Stimulated activated CD8-positive, alpha-beta memory T cell treated with anti-CD3 and anti-CD28 coated beads, Interleukin-15, amount 100 ng/mL, for 48 hours (primary cell): ENCODE measurements at regions not wholly inside any gene's neighbourhood (a gene's known extent, or its start where the extent isn't known, plus 50 kb on each side); places are given as distances from the start of the nearest gene placed in this dataset.

Experiments used
- DNase-seq, 2 donors: peaks; one replicate each; pipeline ENCODE4 v3.0.0-alpha.2; 2020; ENCODE audit warnings: low read depth in 2 of 2

DNA sequence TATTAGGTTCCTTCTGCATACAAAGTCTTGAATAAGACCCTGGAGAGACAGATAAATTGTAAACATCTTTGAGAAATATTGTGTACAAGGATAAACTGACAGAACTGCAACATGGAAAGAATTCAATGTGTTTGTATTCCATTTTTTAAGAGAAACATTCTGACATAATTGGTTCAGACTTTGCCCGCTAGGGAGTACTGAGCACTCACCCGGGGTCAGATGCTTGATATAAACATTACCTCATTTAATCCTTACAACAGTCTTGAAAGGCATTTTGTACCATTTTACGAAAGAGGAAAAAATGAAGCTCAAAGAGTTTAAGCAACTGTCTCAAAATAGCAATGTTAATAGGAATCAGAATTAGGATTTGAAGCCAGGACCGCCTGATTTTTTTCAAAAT is 416.7 kb upstream of the CRIM1 start:
- no peak for DNase-seq

DNA sequence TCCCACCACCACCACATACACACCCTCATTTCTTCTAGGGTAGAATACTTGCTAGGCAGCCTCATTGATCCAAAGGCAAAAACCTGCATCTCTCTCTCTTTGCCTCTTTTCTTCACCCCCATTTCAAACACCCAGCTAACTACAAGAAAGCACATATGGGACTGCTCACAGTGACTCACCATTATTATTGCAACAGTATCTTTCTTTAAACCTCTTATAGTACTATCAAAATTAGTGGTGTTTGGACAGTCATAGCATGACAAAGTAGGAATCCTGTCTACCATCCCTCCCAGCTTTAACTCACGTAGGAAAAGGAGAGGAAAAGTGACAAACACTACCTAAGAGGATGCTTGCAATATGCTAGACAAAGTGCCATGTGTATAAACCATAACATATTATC is 422.5 kb upstream of the CRIM1 start:
- DNase-seq = no peak

- no peak for DNase-seq
Measured at GRCh38 chr2:35932276-35932963, 423.2 kb upstream of the CRIM1 start.

- no peak for DNase-seq
Measured at GRCh38 chr2:35931626-35932025, 424.0 kb upstream of the CRIM1 start.

DNA sequence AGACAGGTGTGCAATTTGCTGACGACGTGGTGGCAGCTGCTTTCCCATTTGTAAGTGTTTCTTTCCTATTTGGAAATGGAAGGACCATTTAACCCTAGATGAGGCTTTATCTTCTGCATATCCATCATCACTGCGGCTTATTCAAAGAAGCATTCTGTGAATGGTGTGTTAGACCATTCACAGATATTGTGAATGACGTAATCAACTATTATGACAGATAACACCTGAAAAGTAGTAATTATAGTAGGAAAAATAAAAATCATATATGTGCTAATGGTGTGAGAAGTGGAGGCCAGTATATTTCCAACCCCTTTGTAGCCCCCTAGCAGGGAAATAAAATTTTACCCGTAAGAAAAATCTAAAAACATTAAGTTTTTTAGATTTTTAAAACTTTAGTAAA is 424.5 kb upstream of the CRIM1 start:
- DNase-seq = no peak

DNA sequence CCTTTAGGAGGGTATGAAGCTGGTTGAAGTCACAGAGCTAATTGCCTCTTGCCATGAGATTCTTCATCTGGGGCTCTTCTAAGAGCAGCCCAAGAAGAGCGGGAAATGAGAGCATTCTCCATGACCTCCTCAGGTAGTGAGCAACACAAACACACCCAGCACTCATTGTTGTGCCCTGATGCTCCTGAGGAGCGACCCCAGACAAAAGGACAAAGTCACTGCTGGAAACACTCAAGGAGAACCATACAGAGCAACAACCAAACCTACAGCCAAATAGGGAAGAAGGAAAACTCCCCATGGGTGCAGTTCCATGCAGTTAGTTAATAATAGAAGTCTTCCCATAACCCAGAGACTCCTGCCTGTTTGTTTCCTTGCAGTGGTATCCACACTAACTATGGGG is 426.0 kb upstream of the CRIM1 start:
- DNase-seq = no peak

- no peak for DNase-seq
Measured at GRCh38 chr2:35920061-35920460, 435.5 kb upstream of the CRIM1 start.

DNA sequence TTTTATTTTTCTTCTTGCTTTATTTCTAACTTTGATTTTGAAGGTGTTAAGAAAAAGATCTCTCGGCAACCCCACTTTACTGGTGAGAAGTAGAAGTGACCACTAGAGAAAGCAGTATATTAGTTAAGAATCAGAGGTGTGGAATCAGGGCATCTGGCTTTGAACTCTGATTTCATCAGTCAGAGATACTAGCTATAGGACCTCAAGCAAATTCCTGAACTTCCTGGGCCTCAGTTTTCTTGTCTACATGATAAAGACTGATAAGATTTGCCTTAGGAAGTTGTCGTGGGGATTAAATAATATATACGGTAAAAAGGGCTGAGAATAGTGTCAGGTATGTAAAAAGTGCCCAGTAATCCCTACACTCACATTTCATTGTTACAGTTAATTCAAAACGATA is 440.3 kb upstream of the CRIM1 start:
- DNase-seq = no peak

GRCh38 chr2:35891936-35892335 is 463.6 kb upstream of the CRIM1 start:
- DNase-seq = no peak

DNA sequence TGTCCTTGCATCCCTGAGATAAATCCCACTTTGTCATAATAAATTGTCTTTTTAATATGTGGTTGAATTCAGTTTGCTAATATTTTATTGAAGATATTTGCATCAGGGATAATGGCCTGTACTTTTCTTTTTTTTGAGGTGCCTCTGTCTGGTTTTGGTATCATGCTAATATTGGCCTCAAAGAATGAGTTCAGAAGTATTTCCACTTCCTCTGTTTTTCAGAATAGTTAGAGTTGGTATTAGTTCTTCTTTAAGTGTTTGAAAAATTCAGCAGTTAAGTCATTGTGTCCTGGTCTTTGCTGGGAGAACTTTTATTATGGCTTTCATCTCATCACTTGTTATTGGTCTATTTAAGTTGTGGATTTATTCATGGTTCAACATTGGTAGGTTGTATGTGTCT is 464.1 kb upstream of the CRIM1 start:
- no peak for DNase-seq

GRCh38 chr2:35887146-35887545 is 468.4 kb upstream of the CRIM1 start:
- no peak for DNase-seq

- DNase-seq = no peak
Measured at GRCh38 chr2:35873921-35874320, 481.7 kb upstream of the CRIM1 start.

DNA sequence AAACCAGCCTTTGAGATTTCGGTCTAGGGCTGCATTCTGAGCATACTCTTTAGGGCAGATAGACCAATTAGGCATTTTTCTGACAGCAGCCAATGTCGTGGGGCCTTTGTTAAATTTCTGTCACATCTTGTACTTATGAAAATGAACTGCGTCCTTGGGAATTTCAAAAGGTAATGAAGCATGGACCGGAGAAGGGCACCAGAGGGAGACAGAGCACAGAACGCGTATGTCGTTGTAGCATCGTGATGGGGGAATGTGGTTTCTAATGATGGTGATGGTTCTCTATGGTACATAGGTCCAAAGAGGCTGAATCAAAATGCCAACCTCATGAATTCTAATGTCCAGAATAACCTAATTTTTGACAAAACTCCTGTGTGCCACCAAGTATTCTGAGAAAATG is 483.9 kb upstream of the CRIM1 start:
- no peak for DNase-seq

DNA sequence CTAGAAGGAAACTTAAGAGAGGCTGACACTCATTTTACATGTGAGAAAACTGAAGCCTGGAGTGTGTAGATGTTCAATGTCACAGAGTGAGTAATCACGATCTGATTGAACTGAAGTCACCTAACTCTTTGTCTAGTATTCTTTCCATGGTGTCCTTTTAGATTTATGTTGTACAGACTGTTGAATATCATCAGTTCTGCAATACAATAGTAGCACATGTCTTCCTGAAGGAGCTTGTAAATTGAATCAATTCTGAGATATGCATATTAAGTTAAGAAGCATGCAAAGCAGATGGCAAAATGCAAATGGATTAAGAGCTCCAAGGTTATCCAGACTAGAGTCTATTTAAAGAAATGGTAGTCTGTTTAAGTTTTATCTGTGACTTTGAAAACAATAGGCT is 484.9 kb upstream of the CRIM1 start:
- no peak for DNase-seq

DNA sequence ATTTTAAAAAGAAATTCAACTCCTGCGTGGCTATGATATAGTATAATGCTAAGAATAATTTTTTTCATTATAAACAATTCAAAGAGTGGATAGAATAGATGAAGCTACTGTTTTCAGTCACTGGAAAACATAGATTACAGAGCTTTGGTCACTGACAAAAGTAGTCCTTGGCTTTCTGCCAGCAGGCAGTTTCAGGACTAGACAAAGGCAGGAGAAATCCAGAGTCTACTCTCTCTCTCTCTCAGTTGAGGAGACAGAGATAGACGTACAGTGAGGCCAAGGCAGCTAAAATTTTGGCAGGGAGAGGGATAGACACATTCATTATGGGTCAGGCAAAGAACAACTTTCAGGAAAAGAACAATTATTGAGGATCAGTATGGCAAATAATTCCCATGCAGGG is 491.4 kb upstream of the CRIM1 start:
- no peak for DNase-seq

DNA sequence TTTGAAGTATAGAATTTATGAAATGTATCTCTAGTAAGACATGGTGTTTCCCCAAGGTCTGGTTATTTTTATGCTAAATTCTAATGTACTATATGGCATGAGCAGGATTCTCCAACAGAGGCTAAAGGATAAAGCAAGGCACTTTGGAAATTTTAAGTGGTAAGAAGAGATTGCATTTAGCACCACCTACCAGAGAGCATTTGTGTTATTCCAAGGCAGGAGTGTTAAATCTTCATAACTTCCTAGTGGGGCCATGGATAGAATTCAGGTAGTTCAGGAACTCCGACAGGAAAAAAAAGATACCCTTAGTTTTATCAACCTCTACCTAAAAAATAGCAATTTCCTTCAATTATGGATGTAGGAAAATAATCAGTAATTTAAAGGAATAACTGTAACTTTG is 497.4 kb upstream of the CRIM1 start:
- DNase-seq = no peak

DNA sequence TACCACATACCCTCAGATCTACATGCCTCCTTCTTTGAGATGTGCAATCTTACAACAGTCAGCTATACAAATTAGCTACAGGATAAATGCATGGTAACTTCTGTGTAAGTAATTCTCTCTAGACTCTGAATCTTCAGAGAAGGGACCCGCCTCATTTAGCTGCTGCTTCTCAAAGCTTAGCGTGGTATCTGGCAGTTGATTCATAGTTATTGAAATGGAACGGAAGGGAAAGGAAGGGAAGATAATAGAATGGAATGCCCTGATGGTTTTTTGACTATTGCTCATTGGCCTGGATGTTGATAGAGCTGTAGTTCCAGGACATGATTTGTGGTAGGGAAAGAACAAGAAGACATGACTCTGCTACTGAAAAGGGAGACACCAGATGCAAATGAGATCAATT is 498.1 kb upstream of the CRIM1 start:
- no peak for DNase-seq

- no peak for DNase-seq
Measured at GRCh38 chr2:35831385-35831784, 524.2 kb upstream of the CRIM1 start.

DNA sequence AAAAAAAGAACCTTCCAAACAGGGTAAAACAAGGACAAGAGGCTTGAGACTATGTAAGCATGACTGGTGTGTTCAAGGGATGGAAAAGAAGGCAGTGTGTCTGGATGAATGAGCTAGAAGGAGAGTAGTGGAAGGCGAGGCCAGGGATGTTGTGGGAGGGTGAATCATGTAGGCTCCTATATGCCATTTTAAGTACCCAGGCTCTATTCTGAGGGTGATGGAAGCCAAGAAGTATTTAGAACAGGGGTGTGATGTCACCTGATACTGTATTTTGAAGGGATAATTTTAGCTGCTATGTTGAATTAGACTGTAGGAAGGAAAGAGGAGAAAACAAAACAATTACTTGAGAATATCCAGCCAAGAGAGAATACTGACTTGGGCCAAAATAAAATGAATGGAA is 524.7 kb upstream of the CRIM1 start:
- DNase-seq = no peak

DNA sequence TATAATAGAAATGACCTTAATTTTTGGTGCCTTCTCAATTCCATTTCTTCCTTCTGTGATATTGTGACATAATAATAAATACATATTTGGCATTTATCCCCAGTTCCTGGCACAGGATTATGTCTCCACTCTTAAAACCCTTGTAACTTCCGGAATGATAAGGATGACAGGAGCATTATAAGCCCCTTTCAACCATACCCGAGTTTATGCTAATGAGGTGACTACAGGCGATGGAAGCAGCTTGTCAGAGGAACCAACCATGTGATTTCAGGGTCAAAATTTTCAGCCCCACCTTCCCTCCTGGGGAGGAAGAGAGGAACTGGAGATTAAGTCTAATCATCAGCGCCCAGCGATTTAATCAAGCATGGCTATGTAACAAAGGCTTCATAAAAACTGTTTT is 528.5 kb upstream of the CRIM1 start:
- DNase-seq = no peak

- DNase-seq = no peak
Measured at GRCh38 chr2:35822716-35823115, 532.9 kb upstream of the CRIM1 start.

GRCh38 chr2:35821675-35822074 is 533.9 kb upstream of the CRIM1 start:
- DNase-seq = no peak

DNA sequence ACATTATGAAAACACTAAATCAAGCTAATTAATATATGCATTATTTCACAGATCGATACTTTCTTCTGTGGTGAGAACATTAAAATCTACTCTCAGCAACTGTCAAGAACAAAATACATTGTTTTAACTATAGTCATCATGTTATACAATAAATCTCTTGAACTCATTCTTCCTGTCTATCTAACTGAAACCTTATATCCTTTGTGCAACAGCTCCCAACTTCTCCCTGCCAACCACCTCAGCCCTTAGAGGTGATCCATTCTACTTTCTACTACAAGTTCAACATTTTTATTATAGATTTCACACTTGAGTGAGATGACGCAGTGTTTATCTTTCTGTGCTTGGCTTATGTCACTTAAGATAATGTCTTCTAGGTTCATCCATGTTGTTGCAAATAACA is 535.2 kb upstream of the CRIM1 start:
- no peak for DNase-seq

- no peak for DNase-seq
Measured at GRCh38 chr2:35819033-35819432, 536.5 kb upstream of the CRIM1 start.
